Prostate gland (tissue), 2 donors: ENCODE measurements at regions not wholly inside any gene's neighbourhood (a gene's known extent, or its start where the extent isn't known, plus 50 kb on each side); places are given as distances from the start of the nearest gene placed in this dataset.
"Not testable (repeated sequence)": the region's sequence is repeated elsewhere in the genome, so short reads cannot be mapped to it uniquely, and the experiment has no call there.

Experiments used
- DNase-seq: peaks from one replicate; pipeline ENCODE4 v3.0.0-alpha.2; 2019; ENCODE audit warnings: low spot score
- H3K27ac ChIP-seq, 2 donors: fragments of 200-600 bp; sonication (generic); 2 replicates each; pipeline ENCODE4 v1.5.1; 2017 to 2019
- H3K27me3 ChIP-seq: fragments of 200-600 bp; sonication (generic); replicated peaks from 2 replicates; pipeline ENCODE4 v1.5.1; 2019; ENCODE audit not compliant: insufficient read depth
- H3K36me3 ChIP-seq, 2 donors: fragments of 200-600 bp; sonication (generic); 1 replicate in 1 of 2; 2 replicates in 1 of 2; pipeline versions ENCODE4 v1.5.1 to v1.8.1; 2017 to 2019
- H3K4me1 ChIP-seq: fragments of 200-600 bp; sonication (generic); replicated peaks from 2 replicates; pipeline ENCODE4 v1.5.1; 2019
- H3K4me3 ChIP-seq, 2 donors: fragments of 200-600 bp; sonication (generic); 2 replicates each; pipeline ENCODE4 v1.5.1; 2017 to 2019
- H3K9me3 ChIP-seq: fragments of 200-600 bp; sonication (generic); 2 replicates; pipeline ENCODE4 v1.5.1; 2017
- POLR2A ChIP-seq: fragments of 450-650 bp; IDR thresholded peaks from one replicate; pipeline ENCODE4 v1.6.1; 2016; ENCODE audit warnings: antibody characterized with exemption, mild to moderate bottlenecking
- POLR2AphosphoS5 ChIP-seq: sonication (generic); formaldehyde crosslinking; IDR thresholded peaks from one replicate; pipeline ENCODE4 v1.6.1; 2017; ENCODE audit warnings: antibody characterized with exemption
- WGBS: methylation state at CpG from one replicate; pipeline ENCODE4 v1.1.5; 2018; 5-methylcytosine and 5-hydroxymethylcytosine counted together
- intact Hi-C: fragments of 100-400 bp; cut with DNase I; formaldehyde crosslinking; loops from one replicate; pipeline ENCODE4 v1.14.2; 2022
- TF ChIP-seq, protein P1 (sequence below), 4 experiments: fragments of 200-600 bp in 2 of 4; fragments of 450-650 bp in 2 of 4; sonication (generic) in 2 of 4; IDR thresholded peaks; 1 replicate in 3 of 4; 2 replicates in 1 of 4; pipeline ENCODE4 v1.5.1; 2016 to 2019; ENCODE audit warnings: antibody characterized with exemption in 4 of 4, mild to moderate bottlenecking in 2 of 4, moderate library complexity in 2 of 4

DNA sequence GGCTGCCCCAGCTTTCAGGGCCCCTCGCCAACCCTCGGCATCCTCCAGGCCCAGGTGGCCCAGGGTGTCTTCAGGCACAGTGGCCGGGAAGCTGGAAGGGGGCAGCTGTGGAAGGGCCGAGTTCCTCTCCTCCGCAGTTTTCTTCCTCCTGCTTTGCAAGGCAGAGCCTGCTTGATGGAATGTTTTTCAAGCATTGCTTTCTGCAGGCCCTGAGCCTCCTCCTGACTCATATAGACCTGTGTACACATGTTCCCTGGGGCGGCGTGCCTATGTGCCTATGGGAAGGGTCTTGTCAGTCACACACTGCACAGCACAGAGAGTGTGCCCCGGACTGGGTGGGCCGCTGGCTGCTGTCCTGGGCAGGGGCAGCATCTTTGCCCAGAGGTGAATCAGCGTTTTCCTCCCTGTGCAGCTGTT is 107.5 kb downstream of the ERMARD start:
- no peaks in the 10 kb centered on the region for H3K27me3 ChIP-seq
- H3K4me3 ChIP-seq = no peak overlapping the region
- no peak overlapping the region for H3K27ac ChIP-seq
- 80% methylated on average over 9 of the region's 10 CpGs for WGBS
- H3K9me3 ChIP-seq = no peaks in the 10 kb centered on the region
- no peaks in the 10 kb centered on the region for H3K36me3 ChIP-seq
- TF ChIP-seq, protein P1, sequence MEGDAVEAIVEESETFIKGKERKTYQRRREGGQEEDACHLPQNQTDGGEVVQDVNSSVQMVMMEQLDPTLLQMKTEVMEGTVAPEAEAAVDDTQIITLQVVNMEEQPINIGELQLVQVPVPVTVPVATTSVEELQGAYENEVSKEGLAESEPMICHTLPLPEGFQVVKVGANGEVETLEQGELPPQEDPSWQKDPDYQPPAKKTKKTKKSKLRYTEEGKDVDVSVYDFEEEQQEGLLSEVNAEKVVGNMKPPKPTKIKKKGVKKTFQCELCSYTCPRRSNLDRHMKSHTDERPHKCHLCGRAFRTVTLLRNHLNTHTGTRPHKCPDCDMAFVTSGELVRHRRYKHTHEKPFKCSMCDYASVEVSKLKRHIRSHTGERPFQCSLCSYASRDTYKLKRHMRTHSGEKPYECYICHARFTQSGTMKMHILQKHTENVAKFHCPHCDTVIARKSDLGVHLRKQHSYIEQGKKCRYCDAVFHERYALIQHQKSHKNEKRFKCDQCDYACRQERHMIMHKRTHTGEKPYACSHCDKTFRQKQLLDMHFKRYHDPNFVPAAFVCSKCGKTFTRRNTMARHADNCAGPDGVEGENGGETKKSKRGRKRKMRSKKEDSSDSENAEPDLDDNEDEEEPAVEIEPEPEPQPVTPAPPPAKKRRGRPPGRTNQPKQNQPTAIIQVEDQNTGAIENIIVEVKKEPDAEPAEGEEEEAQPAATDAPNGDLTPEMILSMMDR (IDR thresholded peaks at IDR 0.05) = no peak
- TF ChIP-seq POLR2AphosphoS5 (no peak), POLR2A (no peak)
- no peak for DNase-seq
- intact Hi-C loops = no loop called here
- no peaks in the 10 kb centered on the region for H3K4me1 ChIP-seq

DNA sequence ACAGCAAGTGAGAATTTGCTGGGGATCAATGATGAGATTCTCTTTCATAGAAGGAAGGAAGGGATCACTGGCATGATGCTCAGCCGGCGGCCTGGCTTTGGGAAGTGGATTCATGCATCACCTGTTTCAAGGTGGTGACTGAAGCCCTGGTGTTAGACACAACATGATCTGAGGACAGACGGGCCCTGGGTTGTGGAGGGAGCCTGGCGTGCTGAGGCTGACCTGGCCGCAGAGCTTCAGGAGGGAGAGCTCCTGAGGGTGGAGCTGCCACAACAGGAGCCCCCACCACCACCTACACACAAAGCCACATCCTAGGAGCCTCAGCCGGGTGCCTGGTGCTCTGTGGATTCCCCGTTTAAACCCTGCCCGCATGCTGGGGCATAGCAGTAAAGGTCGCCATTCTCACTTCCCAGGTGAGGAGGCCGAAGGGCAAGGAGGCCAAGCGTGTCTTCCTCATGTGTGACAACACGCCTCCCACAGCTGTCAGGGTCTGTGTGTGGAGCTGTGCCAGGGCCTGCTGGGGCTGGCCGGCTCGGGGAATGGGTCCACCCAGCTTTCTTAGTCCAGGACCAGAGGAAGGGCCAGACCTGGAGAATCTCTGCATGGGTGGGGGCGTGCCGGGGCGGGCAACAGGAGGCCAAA is 107.0 kb downstream of the ERMARD start:
- Histone ChIP-seq H3K9me3 (no peaks in the 10 kb centered on the region), H3K4me1 (no peaks in the 10 kb centered on the region), H3K4me3 (no peak overlapping the region), H3K36me3 (no peaks in the 10 kb centered on the region), H3K27ac (no peak overlapping the region), H3K27me3 (no peaks in the 10 kb centered on the region)
- WGBS = 95% methylated on average over 17 of the region's 17 CpGs
- TF ChIP-seq, protein P1 (IDR thresholded peaks at IDR 0.05) = no peak
- TF ChIP-seq POLR2A = no peak
- TF ChIP-seq POLR2AphosphoS5 = no peak
- DNase-seq = no peak
- intact Hi-C loops = no loop called here

DNA sequence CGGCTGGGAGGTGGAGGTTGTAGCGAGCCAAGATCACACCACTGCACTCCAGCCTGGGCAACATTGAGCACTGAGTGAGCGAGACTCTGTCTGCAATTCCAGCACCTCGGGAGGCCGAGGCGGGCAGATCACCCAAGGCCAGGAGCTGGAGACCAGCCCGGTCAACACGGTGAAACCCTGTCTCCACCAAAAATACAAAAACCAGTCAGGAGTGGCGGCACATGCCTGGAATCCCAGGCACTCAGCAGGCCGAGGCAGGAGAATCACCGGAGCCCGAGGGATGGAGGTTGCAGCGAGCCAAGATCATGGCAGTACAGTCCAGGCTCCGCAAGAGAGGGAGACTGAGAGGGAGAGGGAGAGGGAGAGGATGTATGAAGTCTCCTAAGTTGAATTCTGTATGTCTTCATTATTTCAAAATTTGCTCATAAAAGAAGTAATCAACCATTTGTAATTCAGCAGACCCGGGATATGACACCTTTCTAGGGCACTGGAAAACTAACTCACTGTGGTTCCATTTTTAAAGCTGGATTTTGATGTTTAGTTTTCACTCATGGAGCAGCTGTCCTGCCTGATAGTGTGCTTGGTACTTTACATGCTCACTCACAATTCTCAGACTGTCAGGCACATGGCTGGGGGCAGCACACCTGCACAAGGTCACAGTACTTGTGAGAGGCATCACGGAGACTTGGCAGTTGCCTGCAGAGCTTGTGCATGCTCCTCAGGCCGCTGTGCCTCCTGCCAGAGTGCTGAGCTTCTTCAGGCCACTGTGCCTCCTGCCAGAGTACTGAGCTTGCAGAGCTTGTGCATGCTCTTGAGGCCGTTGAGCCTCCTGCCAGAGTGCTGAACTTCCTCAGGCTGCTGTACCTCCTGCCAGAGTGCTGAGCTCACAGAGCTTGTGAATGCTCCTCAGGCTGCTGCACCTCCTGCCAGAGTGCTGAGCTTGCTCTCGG is 106.2 kb downstream of the ERMARD start:
- no peak overlapping the region for H3K27ac ChIP-seq
- H3K4me1 ChIP-seq = no peaks in the 10 kb centered on the region
- 95% methylated on average over 19 of the region's 19 CpGs for WGBS
- no peak for DNase-seq
- no peak overlapping the region for H3K4me3 ChIP-seq
- H3K27me3 ChIP-seq = no peaks in the 10 kb centered on the region
- intact Hi-C loops = no loop called here
- no peaks in the 10 kb centered on the region for H3K9me3 ChIP-seq
- TF ChIP-seq POLR2A (no peak), POLR2AphosphoS5 (no peak)
- TF ChIP-seq, protein P1 (IDR thresholded peaks at IDR 0.05) = no peak
- no peaks in the 10 kb centered on the region for H3K36me3 ChIP-seq

DNA sequence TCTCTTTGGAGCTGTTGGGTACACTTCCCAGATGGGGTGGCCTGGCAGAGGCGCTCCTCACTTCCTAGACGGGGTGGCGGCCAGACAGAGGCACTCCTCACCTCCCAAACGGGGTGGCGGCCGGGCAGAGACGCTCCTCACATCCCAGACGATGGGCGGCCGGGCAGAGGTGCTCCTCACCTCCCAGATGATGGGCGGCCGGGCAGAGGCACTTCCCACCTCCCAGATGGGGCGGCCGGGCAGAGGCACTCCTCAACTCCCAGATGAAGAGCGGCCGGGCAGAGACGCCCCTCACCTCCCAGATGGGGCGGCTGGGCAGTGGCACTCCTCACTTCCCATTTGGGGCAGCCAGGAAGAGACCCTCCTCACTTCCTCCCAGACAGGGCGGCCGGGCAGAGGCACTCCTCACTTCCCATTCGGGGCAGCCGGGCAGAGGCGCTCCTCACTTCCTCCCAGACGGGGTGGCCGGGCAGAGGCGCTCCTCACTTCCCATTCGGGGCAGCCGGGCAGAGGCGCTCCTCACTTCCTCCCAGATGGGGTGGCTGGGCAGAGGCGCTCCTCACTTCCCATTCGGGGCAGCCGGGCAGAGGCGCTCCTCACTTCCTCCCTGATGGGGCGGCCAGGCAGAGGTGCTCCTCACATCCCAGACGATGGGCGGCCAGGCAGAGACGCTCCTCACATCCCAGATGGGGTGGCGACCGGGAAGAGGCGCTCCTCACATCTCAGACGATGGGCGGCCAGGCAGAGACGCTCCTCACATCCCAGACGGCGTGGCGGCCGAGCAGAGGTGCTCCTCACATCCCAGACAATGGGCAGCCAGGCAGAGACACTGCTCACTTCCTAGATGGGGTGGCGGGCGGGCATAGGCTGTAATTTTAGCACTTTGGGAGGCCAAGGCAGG is 105.3 kb downstream of the ERMARD start:
- H3K4me3 ChIP-seq, H3K4me1 ChIP-seq, H3K36me3 ChIP-seq, H3K27me3 ChIP-seq, H3K9me3 ChIP-seq, intact Hi-C loops, H3K27ac ChIP-seq, DNase-seq: not testable (repeated sequence)
- 96% methylated on average over 49 of the region's 49 CpGs for WGBS

DNA sequence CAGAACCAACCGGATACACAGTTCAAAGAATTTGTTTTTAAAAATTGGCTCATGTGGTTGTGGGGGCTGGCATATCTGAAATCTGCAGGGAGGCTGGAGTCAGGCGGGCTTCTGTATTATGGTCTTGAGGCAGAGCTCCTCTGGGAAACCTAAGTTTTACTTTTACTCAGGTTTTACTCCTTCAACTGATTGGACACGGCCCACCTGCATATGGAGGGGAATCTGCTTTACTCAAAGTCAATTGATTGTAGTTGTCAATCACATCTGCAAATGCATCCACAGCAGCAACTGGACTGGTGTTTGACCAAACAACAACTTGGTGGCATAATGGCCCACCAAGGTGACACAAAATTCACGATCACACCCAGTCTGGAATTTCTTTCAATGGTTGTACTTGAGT is 103.4 kb downstream of the ERMARD start:
- Histone ChIP-seq H3K4me3 (no peak overlapping the region), H3K27ac (no peak overlapping the region), H3K4me1 (no peaks in the 10 kb centered on the region), H3K27me3 (no peaks in the 10 kb centered on the region), H3K9me3 (no peaks in the 10 kb centered on the region), H3K36me3 (no peaks in the 10 kb centered on the region)
- intact Hi-C loops = no loop called here
- DNase-seq = no peak
- TF ChIP-seq POLR2A = no peak
- whole genome bisulfite sequencing = 95% methylated on average over 4 of the region's 4 CpGs
